Activated CD4-positive, alpha-beta T cell treated with anti-CD3 and anti-CD28 coated beads for 24 hours (primary cell): ENCODE measurements at regions not wholly inside any gene's neighbourhood (a gene's known extent, or its start where the extent isn't known, plus 50 kb on each side); places are given as distances from the start of the nearest gene placed in this dataset.
"Not testable (repeated sequence)": the region's sequence is repeated elsewhere in the genome, so short reads cannot be mapped to it uniquely, and the experiment has no call there.

ENCODE experiments used
- DNase-seq, 2 donors: peaks; one replicate each; pipeline ENCODE4 v3.0.0-alpha.2; 2020; ENCODE audit warnings: low read depth in 2 of 2

GRCh38 chr10:130512936-130513335, 376.7 kb downstream of the GLRX3 start:
- no peak for DNase-seq

GRCh38 chr10:130513686-130514476, 377.7 kb downstream of the GLRX3 start:
- DNase-seq = no peak

GRCh38 chr10:130515670-130516069, 379.5 kb downstream of the GLRX3 start:
- no peak for DNase-seq

GRCh38 chr10:130516141-130516735, 380.0 kb downstream of the GLRX3 start:
- no peak for DNase-seq

- not testable (repeated sequence) for DNase-seq
These were observed 382.7 kb downstream of the GLRX3 start for GRCh38 chr10:130518921-130519320.

GRCh38 chr10:130519791-130520190, 383.6 kb downstream of the GLRX3 start:
- no peak for DNase-seq

GRCh38 chr10:130531312-130531711, 395.1 kb downstream of the GLRX3 start:
- DNase-seq = no peak

GRCh38 chr10:130541090-130541489, 404.9 kb downstream of the GLRX3 start:
- no peak for DNase-seq

GRCh38 chr10:130542761-130543160, 406.6 kb downstream of the GLRX3 start:
- DNase-seq = no peak

GRCh38 chr10:130543794-130544193, 407.6 kb downstream of the GLRX3 start:
- DNase-seq = no peak

- no peak for DNase-seq
These were observed 408.9 kb downstream of the GLRX3 start for GRCh38 chr10:130545122-130545521.

- DNase-seq = no peak
These were observed 409.5 kb downstream of the GLRX3 start for GRCh38 chr10:130545697-130546096.

GRCh38 chr10:130546841-130547240, 410.6 kb downstream of the GLRX3 start:
- no peak for DNase-seq

GRCh38 chr10:130547368-130547767, 411.2 kb downstream of the GLRX3 start:
- no peak for DNase-seq

- DNase-seq = no peak
These were observed 414.9 kb downstream of the GLRX3 start for GRCh38 chr10:130550952-130551674.

- DNase-seq = no peak
These were observed 415.5 kb downstream of the GLRX3 start for GRCh38 chr10:130551676-130552075.

- no peak for DNase-seq
These were observed 417.6 kb downstream of the GLRX3 start for GRCh38 chr10:130553826-130554225.

GRCh38 chr10:130554701-130555410, 418.7 kb downstream of the GLRX3 start:
- DNase-seq = no peak

- DNase-seq = no peak
These were observed 419.2 kb downstream of the GLRX3 start for GRCh38 chr10:130555411-130555750.

- no peak for DNase-seq
These were observed 421.1 kb downstream of the GLRX3 start for GRCh38 chr10:130557181-130557845.

GRCh38 chr10:130558746-130559546, 422.8 kb downstream of the GLRX3 start:
- no peak for DNase-seq
